HepG2 (cell line): ENCODE measurements at regions not wholly inside any gene's neighbourhood (a gene's known extent, or its start where the extent isn't known, plus 50 kb on each side); places are given as distances from the start of the nearest gene placed in this dataset.

Experiments used
- ELF4 ChIP-seq: sonication (generic); formaldehyde crosslinking; IDR thresholded peaks from 2 replicates; pipeline ENCODE4 v1.5.0; 2020; ENCODE audit warnings: missing genetic modification reagents, mild to moderate bottlenecking, moderate library complexity, borderline replicate concordance
- HMG20B ChIP-seq: conservative IDR thresholded peaks from 2 replicates; pipeline ENCODE4 v1.6.1; 2016; ENCODE audit warnings: missing genetic modification reagents, missing compliant biosample characterization
- IRF1 ChIP-seq: sonication (generic); formaldehyde crosslinking; IDR thresholded peaks from 2 replicates; pipeline ENCODE4 v1.4.0; 2020; ENCODE audit warnings: low read depth, mild to moderate bottlenecking, missing genetic modification reagents
- ZBTB25 ChIP-seq: IDR thresholded peaks from 2 replicates; pipeline ENCODE4 v1.6.1; 2018; ENCODE audit warnings: missing genetic modification reagents
- ZFYVE20 ChIP-seq: sonication (generic); formaldehyde crosslinking; IDR thresholded peaks from 2 replicates; pipeline ENCODE4 v1.8.0; 2023; ENCODE audit warnings: low read depth, mild to moderate bottlenecking, moderate library complexity, missing genetic modification reagents, borderline replicate concordance
- ZNF18 ChIP-seq: sonication (generic); formaldehyde crosslinking; IDR thresholded peaks from 2 replicates; pipeline ENCODE4 v1.8.0; 2022; ENCODE audit warnings: mild to moderate bottlenecking, missing genetic modification reagents; ENCODE audit not compliant: insufficient replicate concordance
- ZNF607 ChIP-seq: sonication (generic); formaldehyde crosslinking; IDR thresholded peaks from 2 replicates; pipeline ENCODE4 v1.5.1; 2020; ENCODE audit warnings: missing genetic modification reagents, mild to moderate bottlenecking, borderline replicate concordance
- ZNF704 ChIP-seq: sonication (generic); formaldehyde crosslinking; IDR thresholded peaks from 2 replicates; pipeline ENCODE4 v1.8.1; 2023; ENCODE audit warnings: mild to moderate bottlenecking, inconsistent platforms, moderate library complexity, missing genetic modification reagents, borderline replicate concordance
- ZNF792 ChIP-seq: IDR thresholded peaks from 2 replicates; pipeline ENCODE4 v1.6.1; 2016

GRCh38 chr3:193971261-193971751 lies 164.6 kb upstream of the HES1 start (continued):
- TF ChIP-seq IRF1 (CRISPR knock-in tag) (no peak), ZBTB25 (CRISPR knock-in tag) (no peak), ELF4 (CRISPR knock-in tag) (no peak), ZNF607 (CRISPR knock-in tag) (no peak), ZNF792 (no peak), ZFYVE20 (CRISPR knock-in tag) (no peak), ZNF704 (CRISPR knock-in tag) (no peak), HMG20B (CRISPR knock-in tag) (no peak), ZNF18 (CRISPR knock-in tag) (no peak)
